Neuron (in vitro differentiated cells): ENCODE measurements at regions not wholly inside any gene's neighbourhood (a gene's known extent, or its start where the extent isn't known, plus 50 kb on each side); places are given as distances from the start of the nearest gene placed in this dataset.

Source experiments
- H2AFZ ChIP-seq: one replicate; pipeline ENCODE4 v1.6.1; 2013; ENCODE audit warnings: low read depth, mild to moderate bottlenecking, inconsistent platforms, low read length, moderate library complexity
- H3K27me3 ChIP-seq: one replicate; pipeline ENCODE4 v1.6.1; 2013; ENCODE audit warnings: low read length; ENCODE audit not compliant: insufficient read depth
- H3K36me3 ChIP-seq: one replicate; pipeline ENCODE4 v1.6.1; 2013; ENCODE audit warnings: low read length; ENCODE audit not compliant: insufficient read depth
- H3K4me1 ChIP-seq: one replicate; pipeline ENCODE4 v1.6.1; 2013; ENCODE audit warnings: low read length; ENCODE audit not compliant: insufficient read depth
- H3K4me3 ChIP-seq: 2 replicates; pipeline ENCODE4 v1.5.1; 2013; ENCODE audit warnings: mild to moderate bottlenecking, low read length, moderate library complexity
- H3K9me3 ChIP-seq: one replicate; pipeline ENCODE4 v1.6.1; 2013; ENCODE audit warnings: low read length

- Histone ChIP-seq H2AFZ (no peak overlapping the region), H3K9me3 (no peaks in the 10 kb centered on the region), H3K4me1 (no peaks in the 10 kb centered on the region), H3K36me3 (no peaks in the 10 kb centered on the region), H3K27me3 (no peaks in the 10 kb centered on the region), H3K4me3 (no peak overlapping the region)
Observed at GRCh38 chr5:4928409-4928808, 211.7 kb upstream of the ADAMTS16 start.

GRCh38 chr5:4929092-4929655, 211.0 kb upstream of the ADAMTS16 start:
- H3K4me1 ChIP-seq: no peaks in the 10 kb centered on the region
- no peak overlapping the region for H3K4me3 ChIP-seq
- H3K27me3 ChIP-seq: no peaks in the 10 kb centered on the region
- no peak overlapping the region for H2AFZ ChIP-seq
- no peaks in the 10 kb centered on the region for H3K9me3 ChIP-seq
- H3K36me3 ChIP-seq: no peaks in the 10 kb centered on the region

- Histone ChIP-seq H3K9me3 (no peaks in the 10 kb centered on the region), H3K4me1 (no peaks in the 10 kb centered on the region), H2AFZ (no peak overlapping the region), H3K4me3 (no peak overlapping the region), H3K27me3 (peaks cover 3% of the 10 kb centered on the region), H3K36me3 (no peaks in the 10 kb centered on the region)
Observed at GRCh38 chr5:4939042-4939781, 200.9 kb upstream of the ADAMTS16 start.

GRCh38 chr5:4941161-4941560, 199.0 kb upstream of the ADAMTS16 start:
- H3K36me3 ChIP-seq: no peaks in the 10 kb centered on the region
- H2AFZ ChIP-seq: no peak overlapping the region

GRCh38 chr5:4941957-4942830, 197.9 kb upstream of the ADAMTS16 start:
- Histone ChIP-seq H3K36me3 (no peaks in the 10 kb centered on the region), H3K9me3 (no peaks in the 10 kb centered on the region), H3K27me3 (peaks cover 3% of the 10 kb centered on the region), H3K4me1 (no peaks in the 10 kb centered on the region), H3K4me3 (no peak overlapping the region), H2AFZ (no peak overlapping the region)

More at GRCh38 chr5:4941161-4941560, 199.0 kb upstream of the ADAMTS16 start:
- Histone ChIP-seq H3K4me1 (no peaks in the 10 kb centered on the region), H3K9me3 (no peaks in the 10 kb centered on the region), H3K27me3 (peaks cover 3% of the 10 kb centered on the region), H3K4me3 (no peak overlapping the region)

- Histone ChIP-seq H3K9me3 (no peaks in the 10 kb centered on the region), H3K36me3 (no peaks in the 10 kb centered on the region), H3K4me1 (no peaks in the 10 kb centered on the region), H3K27me3 (peaks cover 3% of the 10 kb centered on the region), H2AFZ (no peak overlapping the region), H3K4me3 (no peak overlapping the region)
Observed at GRCh38 chr5:4942831-4943178, 197.3 kb upstream of the ADAMTS16 start.

GRCh38 chr5:4945296-4945695, 194.8 kb upstream of the ADAMTS16 start:
- Histone ChIP-seq H3K9me3 (no peaks in the 10 kb centered on the region), H3K36me3 (no peaks in the 10 kb centered on the region), H3K4me3 (no peak overlapping the region), H3K27me3 (no peaks in the 10 kb centered on the region), H3K4me1 (no peaks in the 10 kb centered on the region), H2AFZ (no peak overlapping the region)

GRCh38 chr5:4947106-4947505, 193.0 kb upstream of the ADAMTS16 start:
- Histone ChIP-seq H2AFZ (no peak overlapping the region), H3K4me3 (no peak overlapping the region), H3K27me3 (no peaks in the 10 kb centered on the region), H3K36me3 (no peaks in the 10 kb centered on the region), H3K4me1 (no peaks in the 10 kb centered on the region), H3K9me3 (no peaks in the 10 kb centered on the region)

- no peaks in the 10 kb centered on the region for H3K36me3 ChIP-seq
Observed at GRCh38 chr5:4947893-4948536, 192.1 kb upstream of the ADAMTS16 start.

GRCh38 chr5:4949108-4949507, 191.0 kb upstream of the ADAMTS16 start:
- Histone ChIP-seq H3K4me1 (no peaks in the 10 kb centered on the region), H3K36me3 (no peaks in the 10 kb centered on the region), H3K9me3 (no peaks in the 10 kb centered on the region), H3K4me3 (no peak overlapping the region), H3K27me3 (no peaks in the 10 kb centered on the region), H2AFZ (no peak overlapping the region)

More at GRCh38 chr5:4947893-4948536, 192.1 kb upstream of the ADAMTS16 start:
- no peak overlapping the region for H3K4me3 ChIP-seq
- H3K4me1 ChIP-seq: no peaks in the 10 kb centered on the region
- H3K27me3 ChIP-seq: no peaks in the 10 kb centered on the region
- no peaks in the 10 kb centered on the region for H3K9me3 ChIP-seq
- H2AFZ ChIP-seq: no peak overlapping the region

- Histone ChIP-seq H3K36me3 (no peaks in the 10 kb centered on the region), H3K27me3 (no peaks in the 10 kb centered on the region), H3K4me1 (no peaks in the 10 kb centered on the region), H3K9me3 (no peaks in the 10 kb centered on the region), H3K4me3 (no peak overlapping the region), H2AFZ (no peak overlapping the region)
Observed at GRCh38 chr5:4953576-4953975, 186.6 kb upstream of the ADAMTS16 start.

- Histone ChIP-seq H2AFZ (no peak overlapping the region), H3K36me3 (no peaks in the 10 kb centered on the region), H3K9me3 (no peaks in the 10 kb centered on the region), H3K27me3 (no peaks in the 10 kb centered on the region), H3K4me1 (no peaks in the 10 kb centered on the region), H3K4me3 (no peak overlapping the region)
Observed at GRCh38 chr5:4954048-4954447, 186.1 kb upstream of the ADAMTS16 start.

- H3K27me3 ChIP-seq: no peaks in the 10 kb centered on the region
Observed at GRCh38 chr5:4963265-4963664, 176.9 kb upstream of the ADAMTS16 start.

More at GRCh38 chr5:4963265-4963664, 176.9 kb upstream of the ADAMTS16 start:
- H3K4me3 ChIP-seq: no peak overlapping the region
- H2AFZ ChIP-seq: no peak overlapping the region
- H3K9me3 ChIP-seq: no peaks in the 10 kb centered on the region
- H3K36me3 ChIP-seq: no peaks in the 10 kb centered on the region
- H3K4me1 ChIP-seq: no peaks in the 10 kb centered on the region
